MM.1S (cell line): ENCODE measurements at regions not wholly inside any gene's neighbourhood (a gene's known extent, or its start where the extent isn't known, plus 50 kb on each side); places are given as distances from the start of the nearest gene placed in this dataset.

Source experiments
- CTCF ChIP-seq: fragments of 300-600 bp; sonication (generic); IDR thresholded peaks from 2 replicates; pipeline ENCODE4 v1.5.1; 2016; ENCODE audit warnings: antibody characterized with exemption, low read length, mixed read lengths
- EZH2phosphoT487 ChIP-seq: fragments of 300-600 bp; sonication (generic); IDR thresholded peaks from 2 replicates; pipeline ENCODE4 v1.6.1; 2018; ENCODE audit warnings: antibody characterized with exemption, low read length

DNA sequence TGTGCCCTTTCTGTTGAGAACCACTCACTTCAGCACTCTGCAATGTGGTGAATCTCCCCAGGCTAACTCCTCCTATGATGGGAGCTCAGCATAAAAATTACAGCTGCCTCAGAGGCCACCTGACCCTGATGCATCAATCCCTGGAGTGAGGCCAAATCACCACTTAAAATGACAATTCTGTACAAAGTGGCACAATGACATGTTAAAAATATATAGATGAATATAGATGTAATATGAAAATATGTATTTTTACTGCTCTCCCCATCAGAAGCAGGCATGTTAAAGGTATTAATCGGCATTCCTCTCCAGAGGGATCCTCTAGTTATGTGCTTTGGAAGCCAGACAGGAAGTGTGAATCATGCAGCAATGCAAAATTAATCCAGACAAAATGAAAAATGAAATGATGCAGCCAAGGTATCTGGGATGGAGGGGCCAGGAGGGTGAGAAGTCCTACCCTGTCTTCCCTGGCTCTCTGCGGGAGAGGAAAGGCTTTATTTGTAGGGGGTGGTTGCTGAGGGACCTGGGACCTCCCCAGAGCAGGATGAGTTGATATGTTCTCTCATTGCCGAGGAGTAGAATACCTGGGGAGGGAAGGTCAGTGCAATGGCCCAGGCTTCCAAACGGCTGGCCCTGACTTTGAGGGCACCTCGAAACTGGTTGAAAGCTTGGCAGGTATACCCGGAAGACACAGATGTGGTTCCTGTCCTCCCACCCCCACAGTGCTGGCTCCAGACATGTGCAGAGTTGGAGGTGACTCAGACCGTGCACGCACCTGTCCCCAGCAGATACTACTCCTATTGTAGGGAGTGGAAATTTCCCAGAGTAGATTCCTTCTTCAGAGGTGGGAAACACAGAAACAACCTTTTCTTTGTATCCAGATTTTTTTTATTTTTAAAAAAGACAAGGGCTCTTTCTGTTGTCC is 347.9 kb upstream of the NCAM1 start:
- no peak for TF ChIP-seq CTCF
- no peak for TF ChIP-seq EZH2phosphoT487
